IMR-90 (cell line): ENCODE measurements at regions not wholly inside any gene's neighbourhood (a gene's known extent, or its start where the extent isn't known, plus 50 kb on each side); places are given as distances from the start of the nearest gene placed in this dataset.

Experiments used
- ATAC-seq: fragments of 200-7000 bp; cut with Tn5 transposase; 2 replicates; pipeline ENCODE4 v1.9.1; 2020; ENCODE audit warnings: low read depth, mild to moderate bottlenecking, moderate library complexity
- BruUV-seq: library from RNA; stranded (reverse); fragments of 400-500 nt; replicated peaks from 2 replicates; lab custom pipeline; 2021; lab: Mats Ljungman, UMichigan
- CTCF ChIA-PET: fragments of 300-600 bp; formaldehyde crosslinking; extraction: SDS; loops from one replicate; lab custom pipeline; 2021; ENCODE audit warnings: antibody characterized with exemption; lab: Yijun Ruan, JAX
- POLR2A ChIA-PET: fragments of 300-600 bp; sonication (Branson Sonifier 250); formaldehyde crosslinking; loops from one replicate; lab custom pipeline; 2022; ENCODE audit warnings: antibody characterized with exemption; ENCODE audit not compliant: unreplicated experiment; lab: Charles Lee
- DNase-seq: peaks from one replicate; pipeline ENCODE4 v3.0.0; 2013
- H2AFZ ChIP-seq: replicated peaks from 2 replicates; pipeline ENCODE3; 2013; ENCODE audit warnings: low read length, mild to moderate bottlenecking; ENCODE audit not compliant: poor library complexity
- H2AK5ac ChIP-seq: 2 replicates; pipeline ENCODE4 v1.6.1; 2013; ENCODE audit warnings: low read depth, low read length, inconsistent platforms
- H2AK9ac ChIP-seq: replicated peaks from 2 replicates; pipeline ENCODE3; 2013; ENCODE audit warnings: mild to moderate bottlenecking, low read depth, low read length, moderate library complexity; ENCODE audit not compliant: poor library complexity
- H2BK120ac ChIP-seq: 2 replicates; pipeline ENCODE4 v1.6.1; 2013; ENCODE audit warnings: low read depth, low read length, inconsistent platforms
- H2BK15ac ChIP-seq: 3 replicates; pipeline ENCODE4 v1.6.1; 2013; ENCODE audit warnings: low read depth, low read length, inconsistent platforms
- H2BK20ac ChIP-seq: 2 replicates; pipeline ENCODE4 v1.6.1; 2013; ENCODE audit warnings: low read depth, mild to moderate bottlenecking, inconsistent platforms, low read length, moderate library complexity
- H2BK5ac ChIP-seq: 2 replicates; pipeline ENCODE4 v1.6.1; 2013; ENCODE audit warnings: mild to moderate bottlenecking, low read depth, low read length, inconsistent platforms; ENCODE audit not compliant: poor library complexity, severe bottlenecking
- H3K14ac ChIP-seq: replicated peaks from 2 replicates; pipeline ENCODE4 v1.6.1; 2013; ENCODE audit warnings: low read depth, low read length, inconsistent platforms
- H3K18ac ChIP-seq: 2 replicates; pipeline ENCODE4 v1.6.1; 2013; ENCODE audit warnings: low read depth, low read length, control low read depth
- H3K23ac ChIP-seq: 2 replicates; pipeline ENCODE4 v1.6.1; 2013; ENCODE audit warnings: low read depth, low read length, inconsistent platforms
- H3K27ac ChIP-seq: 2 replicates; pipeline ENCODE4 v1.5.1; 2013; ENCODE audit warnings: mild to moderate bottlenecking, control low read depth, low read length; ENCODE audit not compliant: insufficient read depth
- H3K27me3 ChIP-seq: 2 replicates; pipeline ENCODE4 v1.6.1; 2013; ENCODE audit warnings: low read length; ENCODE audit not compliant: control insufficient read depth, insufficient read depth
- H3K36me3 ChIP-seq: 2 replicates; pipeline ENCODE4 v1.6.1; 2013; ENCODE audit warnings: low read length, mixed read lengths; ENCODE audit not compliant: control insufficient read depth, insufficient read depth
- H3K4ac ChIP-seq: 2 replicates; pipeline ENCODE4 v1.6.1; 2013; ENCODE audit warnings: low read depth, low read length, inconsistent platforms
- H3K4me1 ChIP-seq: 2 replicates; pipeline ENCODE4 v1.6.1; 2013; ENCODE audit warnings: low read length, mixed read lengths; ENCODE audit not compliant: control insufficient read depth, insufficient read depth
- H3K4me2 ChIP-seq: 2 replicates; pipeline ENCODE4 v1.6.1; 2013; ENCODE audit warnings: low read depth, mild to moderate bottlenecking, control low read depth, low read length, moderate library complexity
- H3K4me3 ChIP-seq: 2 replicates; pipeline ENCODE4 v1.5.1; 2013; ENCODE audit warnings: low read depth, mild to moderate bottlenecking, control low read depth, low read length, moderate library complexity; ENCODE audit not compliant: insufficient read depth
- H3K56ac ChIP-seq: 2 replicates; pipeline ENCODE4 v1.6.1; 2013; ENCODE audit warnings: low read length, inconsistent platforms; ENCODE audit not compliant: insufficient read depth; ENCODE audit errors: extremely low read depth
- H3K79me1 ChIP-seq, 2 experiments: 2 replicates each; pipeline ENCODE4 v1.6.1; 2013; ENCODE audit warnings: low read length in 2 of 2, inconsistent platforms in 1 of 2, low read depth in 1 of 2
- H3K9ac ChIP-seq: 2 replicates; pipeline ENCODE4 v1.6.1; 2013; ENCODE audit warnings: low read depth, low read length, control low read depth
- H3K9me1 ChIP-seq: 2 replicates; pipeline ENCODE4 v1.6.1; 2013; ENCODE audit warnings: low read length, inconsistent platforms; ENCODE audit not compliant: insufficient read depth
- H3K9me3 ChIP-seq: 2 replicates; pipeline ENCODE4 v1.6.1; 2013; ENCODE audit warnings: low read length; ENCODE audit not compliant: control insufficient read depth, insufficient read depth
- H4K20me1 ChIP-seq: 2 replicates; pipeline ENCODE4 v1.6.1; 2013; ENCODE audit warnings: low read length, inconsistent platforms; ENCODE audit not compliant: insufficient read depth
- H4K5ac ChIP-seq: 2 replicates; pipeline ENCODE4 v1.6.1; 2013; ENCODE audit warnings: mild to moderate bottlenecking, low read depth, low read length, control low read depth
- H4K8ac ChIP-seq, 2 experiments: 2 replicates each; pipeline ENCODE4 v1.6.1; 2013; ENCODE audit warnings: low read depth in 2 of 2, low read length in 2 of 2, control low read depth in 1 of 2, inconsistent platforms in 1 of 2
- H4K91ac ChIP-seq: 2 replicates; pipeline ENCODE4 v1.6.1; 2013; ENCODE audit warnings: low read depth, low read length, inconsistent platforms; ENCODE audit not compliant: insufficient read depth
- BHLHE40 ChIP-seq: fragments of 150-350 bp; IDR thresholded peaks from 2 replicates; pipeline ENCODE4 v1.6.1; 2016; ENCODE audit warnings: mild to moderate bottlenecking, low read depth, low read length
- ELK1 ChIP-seq: fragments of 150-350 bp; IDR thresholded peaks from 2 replicates; pipeline ENCODE4 v1.6.1; 2016; ENCODE audit warnings: low read depth, mild to moderate bottlenecking, low read length, moderate library complexity, borderline replicate concordance
- MAFK ChIP-seq: IDR thresholded peaks from 2 replicates; pipeline ENCODE4 v1.6.1; 2012; ENCODE audit warnings: low read depth, low read length, improper control_type of control experiment
- MAZ ChIP-seq: IDR thresholded peaks from 2 replicates; pipeline ENCODE4 v1.6.1; 2012; ENCODE audit warnings: low read depth, mild to moderate bottlenecking, low read length, improper control_type of control experiment, moderate library complexity, borderline replicate concordance
- MXI1 ChIP-seq: IDR thresholded peaks from 2 replicates; pipeline ENCODE4 v1.6.1; 2012; ENCODE audit warnings: low read depth, mild to moderate bottlenecking, low read length, moderate library complexity, borderline replicate concordance
- RCOR1 ChIP-seq: IDR thresholded peaks from 2 replicates; pipeline ENCODE4 v1.6.1; 2012; ENCODE audit warnings: mild to moderate bottlenecking, low read length, improper control_type of control experiment; ENCODE audit not compliant: insufficient replicate concordance
- RFX5 ChIP-seq: IDR thresholded peaks from 2 replicates; pipeline ENCODE4 v1.8.0; 2012; ENCODE audit warnings: low read depth, mild to moderate bottlenecking, low read length, moderate library complexity
- WGBS, 2 experiments: methylation state at CpG; one replicate each; pipeline versions ENCODE4 v1.1.5 to v1.1.7; 2013; ENCODE audit warnings: missing lambda C conversion rate in 2 of 2; ENCODE audit not compliant: insufficient read length in 1 of 2; ENCODE audit errors: extremely low coverage in 2 of 2; 5-methylcytosine and 5-hydroxymethylcytosine counted together
- dilution Hi-C: fragments of 300-500 bp; cut with HindIII; formaldehyde crosslinking; loops from one replicate; pipeline ENCODE4 v1.14.3; 2018; ENCODE audit warnings: low sequenced_read_pairs; ENCODE audit not compliant: unreplicated experiment
- in situ Hi-C: fragments of 300-500 bp; cut with MboI; formaldehyde crosslinking; loops from 3 replicates; pipeline ENCODE4 v1.14.3; 2019; ENCODE audit warnings: low sequenced_read_pairs, inconsistent platforms, mixed read lengths
- intact Hi-C: fragments of 100-400 bp; cut with micrococcal nuclease; formaldehyde crosslinking; loops from 2 replicates; pipeline ENCODE4 v1.10.0; 2022

DNA sequence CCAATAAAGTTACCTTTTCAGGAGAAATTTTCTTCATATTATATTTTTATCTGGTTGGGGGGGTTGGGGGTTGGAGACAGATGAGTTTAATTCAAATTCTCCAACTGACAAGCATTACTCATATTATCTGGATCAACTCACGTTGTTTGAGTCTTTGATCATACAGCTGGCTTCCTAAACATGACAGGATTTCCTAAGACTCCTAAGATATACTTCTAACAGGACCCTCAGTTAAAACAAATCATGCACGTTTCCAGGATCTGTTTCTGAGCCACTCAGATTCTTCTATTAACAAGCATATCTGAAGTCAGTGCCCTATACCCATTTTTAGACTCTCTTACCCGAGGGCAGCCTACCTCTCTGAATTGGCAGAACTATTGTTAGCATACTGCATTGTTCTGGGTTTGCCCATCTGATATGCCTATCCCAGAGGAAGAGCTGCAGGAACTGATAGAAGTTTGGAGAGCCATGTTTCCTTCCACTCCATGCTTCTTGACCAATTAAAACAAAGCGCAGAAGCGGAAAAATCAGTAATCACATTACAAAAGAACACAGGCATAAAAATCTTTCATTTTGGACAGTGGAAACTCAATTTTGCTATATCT is 653.9 kb downstream of the LTN1 start:
- H3K27ac ChIP-seq: peak overlapping the region; percentile 70; the same call in 1 of the 2 replicates

More for the DNA sequence above, 653.9 kb downstream of the LTN1 start:
- intact Hi-C loops: loop anchor here (5.0 kb wide), 6 partner anchors 93 to 862 kb away; no protein-coding TSS in a partner anchor
- in situ Hi-C loops: loop anchor here (5.0 to 25.0 kb wide), 7 partner anchors 284 to 1487 kb away; no protein-coding TSS in a partner anchor
- H2BK20ac ChIP-seq: peak overlapping the region; percentile 28
- H3K23ac ChIP-seq: no peak overlapping the region
- H3K4ac ChIP-seq: peak overlapping the region; percentile 67
- no peak for ATAC-seq
- ChIA-PET CTCF (interaction anchor here (0.6 to 1.1 kb wide), 4 partner anchors 183 to 442 kb away, joined by 3 read pairs; no protein-coding TSS in a partner anchor), POLR2A (no interaction called here)
- peak overlapping the region; percentile 7 to 48; a peak in 3 of 4 replicates for H4K8ac ChIP-seq
- H3K27me3 ChIP-seq: no peaks in the 10 kb centered on the region
- H2BK15ac ChIP-seq: peak overlapping the region; percentile 37
- no peak overlapping the region for H3K56ac ChIP-seq
- peak overlapping the region; percentile 12; the same call in 1 of the 2 replicates for H4K91ac ChIP-seq
- H3K36me3 ChIP-seq: no peaks in the 10 kb centered on the region
- H2BK5ac ChIP-seq: peak overlapping the region; percentile 9
- no peak overlapping the region for H3K4me3 ChIP-seq
- H3K9me1 ChIP-seq: peaks cover 10% of the 10 kb centered on the region
- H4K20me1 ChIP-seq: no peaks in the 10 kb centered on the region
- peak overlapping the region; percentile 18 for H2AFZ ChIP-seq
- no peaks in the 10 kb centered on the region for H3K9me3 ChIP-seq
- peak overlapping the region; percentile 90 for H3K18ac ChIP-seq
- peak overlapping the region; percentile 91 for H4K5ac ChIP-seq
- H3K9ac ChIP-seq: no peak overlapping the region; the same call in 1 of the 2 replicates
- TF ChIP-seq MXI1 (no peak), RCOR1 (no peak), MAZ (no peak), RFX5 (no peak), BHLHE40 (no peak), MAFK (no peak), ELK1 (no peak)
- H3K79me1 ChIP-seq: no peaks in the 10 kb centered on the region
- H2BK120ac ChIP-seq: peak overlapping the region; percentile 77
- dilution Hi-C loops: no loop called here
- 8% methylated on average over 2 of the region's 5 CpGs; no CpG with 5 or more reads in 1 of the 2 experiments for WGBS, 2 experiments
- peak; percentile 7 for DNase-seq
- peak overlapping the region; percentile 39 for H3K14ac ChIP-seq
- peaks cover 11% of the 10 kb centered on the region for H3K4me1 ChIP-seq
- BruUV-seq: no TSS peak
- H2AK9ac ChIP-seq: no peak overlapping the region
- H3K4me2 ChIP-seq: no peak overlapping the region
- peak overlapping the region; percentile 32 for H2AK5ac ChIP-seq
